ENCODE measurements at regions not wholly inside any gene's neighbourhood (a gene's known extent, or its start where the extent isn't known, plus 50 kb on each side); places are given as distances from the start of the nearest gene placed in this dataset.

DNA sequence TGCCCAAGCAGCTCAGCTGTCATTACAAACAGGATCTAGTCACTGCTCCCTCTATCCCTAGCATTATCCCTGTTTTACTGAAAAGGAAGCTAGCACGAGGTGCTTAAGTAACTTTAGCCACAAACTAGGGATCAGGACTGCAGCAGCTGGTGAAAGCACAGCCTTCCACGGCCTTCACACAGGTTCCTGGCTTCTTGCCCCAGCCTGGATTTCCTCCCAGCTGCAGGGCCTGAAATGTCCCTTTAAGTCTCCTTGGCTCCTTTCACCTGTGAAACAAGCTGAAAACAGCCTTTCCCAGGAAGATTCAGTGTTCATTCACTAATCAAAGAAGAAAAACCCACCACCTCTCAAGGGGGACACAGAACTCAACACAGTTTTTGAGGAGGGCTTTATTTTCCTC is 754.5 kb downstream of the DIAPH3 start:
- H3K27ac Mint-ChIP-seq (ENCODE audit: unreplicated experiment): no peak overlapping the region
- H3K27ac ChIP-seq (ENCODE audit: low read depth, low read length): no peak overlapping the region

DNA sequence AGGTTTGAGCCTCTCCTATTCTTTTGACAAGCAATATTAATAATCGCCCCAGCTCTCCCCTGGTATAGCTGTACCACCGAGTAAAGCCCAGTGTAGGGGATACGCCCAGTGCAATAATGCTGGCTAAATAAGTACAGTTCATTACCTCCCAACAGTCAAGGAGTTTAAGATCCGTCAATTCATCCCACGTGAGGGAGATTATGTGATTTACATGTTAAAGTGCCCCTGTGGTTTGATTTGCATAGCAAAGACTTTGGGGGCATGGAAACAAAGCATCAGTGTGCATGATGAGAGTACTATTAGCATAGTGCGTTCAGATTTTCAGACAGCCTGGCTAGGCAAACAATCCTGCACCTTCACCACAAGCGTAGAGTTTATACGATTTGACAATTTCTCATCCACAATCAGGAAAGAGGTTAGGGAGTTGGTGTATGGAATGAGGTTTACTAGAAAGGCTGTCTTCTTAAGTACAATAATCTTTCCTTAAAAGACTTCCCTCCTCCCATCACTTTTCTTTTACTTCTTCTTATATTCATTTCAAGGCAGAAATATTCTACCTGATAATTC is 754.0 kb downstream of the DIAPH3 start:
- no peak overlapping the region for H2AFZ ChIP-seq (ENCODE audit: low read depth, low read length)
- no peaks in the 10 kb centered on the region for H3K4me1 ChIP-seq (ENCODE audit: insufficient read depth, low read length)
- DNase-seq (ENCODE audit: low read depth): peak; percentile 20
- TF ChIP-seq, protein P1, sequence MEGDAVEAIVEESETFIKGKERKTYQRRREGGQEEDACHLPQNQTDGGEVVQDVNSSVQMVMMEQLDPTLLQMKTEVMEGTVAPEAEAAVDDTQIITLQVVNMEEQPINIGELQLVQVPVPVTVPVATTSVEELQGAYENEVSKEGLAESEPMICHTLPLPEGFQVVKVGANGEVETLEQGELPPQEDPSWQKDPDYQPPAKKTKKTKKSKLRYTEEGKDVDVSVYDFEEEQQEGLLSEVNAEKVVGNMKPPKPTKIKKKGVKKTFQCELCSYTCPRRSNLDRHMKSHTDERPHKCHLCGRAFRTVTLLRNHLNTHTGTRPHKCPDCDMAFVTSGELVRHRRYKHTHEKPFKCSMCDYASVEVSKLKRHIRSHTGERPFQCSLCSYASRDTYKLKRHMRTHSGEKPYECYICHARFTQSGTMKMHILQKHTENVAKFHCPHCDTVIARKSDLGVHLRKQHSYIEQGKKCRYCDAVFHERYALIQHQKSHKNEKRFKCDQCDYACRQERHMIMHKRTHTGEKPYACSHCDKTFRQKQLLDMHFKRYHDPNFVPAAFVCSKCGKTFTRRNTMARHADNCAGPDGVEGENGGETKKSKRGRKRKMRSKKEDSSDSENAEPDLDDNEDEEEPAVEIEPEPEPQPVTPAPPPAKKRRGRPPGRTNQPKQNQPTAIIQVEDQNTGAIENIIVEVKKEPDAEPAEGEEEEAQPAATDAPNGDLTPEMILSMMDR (IDR thresholded peaks at IDR 0.05; ENCODE audit: insufficient read depth, low read depth, low read length): no peak
- TF ChIP-seq EZH2 (IDR thresholded peaks at IDR 0.05; ENCODE audit: insufficient read depth, low read length): no peak
- H3K9ac ChIP-seq (ENCODE audit: low read length): no peak overlapping the region
- H3K27me3 Mint-ChIP-seq (ENCODE audit: low read depth, unreplicated experiment): peaks cover 3% of the 10 kb centered on the region
- peaks cover 9% of the 10 kb centered on the region for H3K4me1 Mint-ChIP-seq (ENCODE audit: low read depth, unreplicated experiment)
- FAIRE-seq: no peak
- no peaks in the 10 kb centered on the region for H3K79me2 ChIP-seq (ENCODE audit: insufficient read depth, low read length)
- peaks cover 35% of the 10 kb centered on the region for H3K9me3 Mint-ChIP-seq (ENCODE audit: unreplicated experiment)
- H3K4me3 Mint-ChIP-seq (ENCODE audit: unreplicated experiment): no peak overlapping the region
- no peak overlapping the region for H3K27ac ChIP-seq (ENCODE audit: low read depth, low read length)
- H3K4me3 ChIP-seq (ENCODE audit: insufficient read depth, low read depth, low read length): no peak overlapping the region
- H3K9me3 ChIP-seq (ENCODE audit: insufficient read depth, low read depth, low read length): no peaks in the 10 kb centered on the region
- H3K36me3 Mint-ChIP-seq (ENCODE audit: low read depth, unreplicated experiment): no peaks in the 10 kb centered on the region
- no peaks in the 10 kb centered on the region for H4K20me1 ChIP-seq (ENCODE audit: insufficient read depth, low read length)
- no peak overlapping the region for H3K27ac Mint-ChIP-seq (ENCODE audit: unreplicated experiment)
- no peak overlapping the region for H3K4me2 ChIP-seq (ENCODE audit: low read length)
- H3K27me3 ChIP-seq (ENCODE audit: insufficient read depth, low read length): no peaks in the 10 kb centered on the region
- H3K36me3 ChIP-seq (ENCODE audit: insufficient read depth, low read length): no peaks in the 10 kb centered on the region

More for the DNA sequence above, 754.5 kb downstream of the DIAPH3 start:
- H3K9me3 ChIP-seq (ENCODE audit: insufficient read depth, low read depth, low read length): no peaks in the 10 kb centered on the region
- H3K36me3 ChIP-seq (ENCODE audit: insufficient read depth, low read length): no peaks in the 10 kb centered on the region
- H3K9ac ChIP-seq (ENCODE audit: low read length): no peak overlapping the region
- no peaks in the 10 kb centered on the region for H4K20me1 ChIP-seq (ENCODE audit: insufficient read depth, low read length)
- peak; percentile 62 for DNase-seq (ENCODE audit: low read depth)
- TF ChIP-seq, protein P1 (IDR thresholded peaks at IDR 0.05; ENCODE audit: insufficient read depth, low read depth, low read length): no peak
- no peak for TF ChIP-seq EZH2 (IDR thresholded peaks at IDR 0.05; ENCODE audit: insufficient read depth, low read length)
- Mint-ChIP-seq H3K36me3 (ENCODE audit: low read depth, unreplicated experiment) (no peaks in the 10 kb centered on the region), H3K9me3 (ENCODE audit: unreplicated experiment) (peaks cover 37% of the 10 kb centered on the region), H3K4me1 (ENCODE audit: low read depth, unreplicated experiment) (peaks cover 9% of the 10 kb centered on the region), H3K27me3 (ENCODE audit: low read depth, unreplicated experiment) (peaks cover 3% of the 10 kb centered on the region), H3K4me3 (ENCODE audit: unreplicated experiment) (no peak overlapping the region)
- no peak for FAIRE-seq
- H3K4me1 ChIP-seq (ENCODE audit: insufficient read depth, low read length): no peaks in the 10 kb centered on the region
- peak overlapping the region; percentile 27 for H2AFZ ChIP-seq (ENCODE audit: low read depth, low read length)
- H3K4me2 ChIP-seq (ENCODE audit: low read length): no peak overlapping the region
- no peaks in the 10 kb centered on the region for H3K27me3 ChIP-seq (ENCODE audit: insufficient read depth, low read length)
- H3K4me3 ChIP-seq (ENCODE audit: insufficient read depth, low read depth, low read length): no peak overlapping the region
- H3K79me2 ChIP-seq (ENCODE audit: insufficient read depth, low read length): no peaks in the 10 kb centered on the region

DNA sequence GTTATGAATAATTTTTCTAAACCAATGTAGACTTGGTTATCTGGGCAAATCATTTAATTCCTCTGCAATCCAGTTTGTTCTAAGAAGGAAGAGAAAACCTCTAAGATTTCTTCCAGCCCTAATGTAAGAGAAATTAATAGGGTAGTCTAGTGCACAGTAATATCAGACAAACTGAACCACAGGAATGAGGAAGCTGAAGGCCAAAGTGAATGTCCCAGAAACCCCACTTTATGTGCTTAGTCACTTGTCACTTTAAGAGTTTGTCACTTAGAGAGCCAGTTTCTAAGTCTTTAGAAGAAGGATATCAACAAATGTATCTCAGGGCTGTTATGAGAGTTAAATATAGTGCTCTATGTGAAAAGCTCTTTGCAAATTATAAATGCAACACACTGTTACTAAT is 750.6 kb downstream of the DIAPH3 start:
- Histone ChIP-seq H3K79me2 (ENCODE audit: insufficient read depth, low read length) (no peaks in the 10 kb centered on the region), H3K9me3 (ENCODE audit: insufficient read depth, low read depth, low read length) (no peaks in the 10 kb centered on the region), H4K20me1 (ENCODE audit: insufficient read depth, low read length) (no peaks in the 10 kb centered on the region), H3K9ac (ENCODE audit: low read length) (no peak overlapping the region), H3K36me3 (ENCODE audit: insufficient read depth, low read length) (no peaks in the 10 kb centered on the region), H3K27ac (ENCODE audit: low read depth, low read length) (no peak overlapping the region), H3K4me1 (ENCODE audit: insufficient read depth, low read length) (no peaks in the 10 kb centered on the region), H3K27me3 (ENCODE audit: insufficient read depth, low read length) (no peaks in the 10 kb centered on the region), H3K4me2 (ENCODE audit: low read length) (no peak overlapping the region), H3K4me3 (ENCODE audit: insufficient read depth, low read depth, low read length) (no peak overlapping the region), H2AFZ (ENCODE audit: low read depth, low read length) (no peak overlapping the region)
- Mint-ChIP-seq H3K9me3 (ENCODE audit: unreplicated experiment) (peaks cover 8% of the 10 kb centered on the region), H3K36me3 (ENCODE audit: low read depth, unreplicated experiment) (no peaks in the 10 kb centered on the region), H3K4me1 (ENCODE audit: low read depth, unreplicated experiment) (peaks cover 9% of the 10 kb centered on the region), H3K27ac (ENCODE audit: unreplicated experiment) (peak overlapping the region; percentile 5), H3K4me3 (ENCODE audit: unreplicated experiment) (no peak overlapping the region), H3K27me3 (ENCODE audit: low read depth, unreplicated experiment) (peaks cover 3% of the 10 kb centered on the region)
- peak; percentile 22 for DNase-seq (ENCODE audit: low read depth)
- FAIRE-seq: no peak
- TF ChIP-seq, protein P1 (IDR thresholded peaks at IDR 0.05; ENCODE audit: insufficient read depth, low read depth, low read length): no peak
- no peak for TF ChIP-seq EZH2 (IDR thresholded peaks at IDR 0.05; ENCODE audit: insufficient read depth, low read length)
